Inflammatory macrophage (primary cell): ENCODE measurements at regions not wholly inside any gene's neighbourhood (a gene's known extent, or its start where the extent isn't known, plus 50 kb on each side); places are given as distances from the start of the nearest gene placed in this dataset.
A peak's percentile ranks its signal among the peaks of the same experiment; 100 is the strongest.
"Not testable (repeated sequence)": the region's sequence is repeated elsewhere in the genome, so short reads cannot be mapped to it uniquely, and the experiment has no call there.

Experiments
- DNase-seq, 2 donors: peaks; one replicate each; pipeline ENCODE4 v3.0.0-alpha.2; 2020 to 2022

DNA sequence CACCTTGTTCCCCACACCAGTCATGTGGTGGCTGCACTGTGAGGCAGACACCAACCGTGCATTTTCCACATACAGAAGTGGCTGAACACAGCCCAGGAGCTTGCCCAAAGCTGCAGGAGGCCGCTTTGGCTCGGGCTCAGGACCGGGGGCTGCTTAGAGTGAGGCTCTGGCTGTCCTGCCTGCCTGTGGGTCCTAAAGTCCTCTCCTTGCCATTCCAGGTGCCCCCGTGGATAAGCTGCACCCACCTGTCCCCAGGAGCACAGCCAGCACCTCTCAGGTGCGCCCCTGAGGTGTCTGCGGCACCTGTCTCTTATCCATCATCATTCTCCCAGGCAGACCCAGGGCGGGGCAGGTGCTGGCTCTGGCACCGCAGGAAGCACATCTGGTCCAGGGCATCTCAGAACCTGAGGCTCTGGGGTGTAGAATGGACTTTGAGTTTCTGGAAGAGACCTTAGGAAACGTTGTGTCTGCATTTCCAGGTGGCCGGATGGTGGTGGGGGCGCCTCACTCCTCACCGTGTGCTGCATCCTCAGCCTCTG is 180.5 kb upstream of the ZNF469 start:
- no peak for DNase-seq

DNA sequence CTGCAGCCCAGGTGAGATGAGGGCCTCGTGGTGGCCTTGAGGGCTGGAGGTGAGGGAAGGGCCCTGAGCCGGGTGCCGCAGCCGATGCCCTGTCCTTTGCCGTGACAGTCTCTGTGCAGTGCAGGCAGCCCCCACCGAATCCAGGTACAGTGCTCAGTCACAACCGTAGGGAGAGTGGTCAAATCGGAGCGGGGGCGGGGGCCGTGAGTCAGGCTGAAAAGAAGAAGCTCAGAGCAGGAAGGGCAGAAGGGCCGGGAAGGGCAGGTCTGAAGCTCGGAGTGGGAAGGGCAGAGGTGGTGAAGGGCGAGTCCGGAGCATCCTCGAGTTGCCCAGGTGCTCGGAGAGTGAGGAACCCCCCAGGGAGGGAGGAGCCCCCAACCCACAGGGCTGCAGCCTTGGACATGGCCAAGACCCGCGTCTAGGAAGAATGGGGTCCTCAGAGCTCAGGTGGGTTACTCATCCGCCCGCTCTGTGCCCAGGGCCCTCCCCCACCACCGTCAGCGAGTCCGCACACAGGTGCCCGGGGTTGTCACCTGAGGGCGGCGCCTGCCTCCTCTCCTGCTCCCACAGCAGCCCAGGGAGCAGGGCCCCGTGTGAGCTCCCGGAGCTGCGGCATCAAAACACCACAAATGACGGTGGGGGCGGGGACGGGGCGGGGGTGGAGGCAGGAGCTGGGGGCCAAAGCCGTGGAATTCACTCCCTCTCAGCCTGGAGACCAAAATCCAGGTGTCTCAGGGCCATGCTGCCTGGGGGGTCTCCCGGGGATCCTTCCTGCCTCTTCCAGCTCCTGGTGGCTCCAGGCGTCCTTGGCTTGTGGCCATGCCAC is 179.7 kb upstream of the ZNF469 start:
- DNase-seq, result not testable (repeated sequence)

DNA sequence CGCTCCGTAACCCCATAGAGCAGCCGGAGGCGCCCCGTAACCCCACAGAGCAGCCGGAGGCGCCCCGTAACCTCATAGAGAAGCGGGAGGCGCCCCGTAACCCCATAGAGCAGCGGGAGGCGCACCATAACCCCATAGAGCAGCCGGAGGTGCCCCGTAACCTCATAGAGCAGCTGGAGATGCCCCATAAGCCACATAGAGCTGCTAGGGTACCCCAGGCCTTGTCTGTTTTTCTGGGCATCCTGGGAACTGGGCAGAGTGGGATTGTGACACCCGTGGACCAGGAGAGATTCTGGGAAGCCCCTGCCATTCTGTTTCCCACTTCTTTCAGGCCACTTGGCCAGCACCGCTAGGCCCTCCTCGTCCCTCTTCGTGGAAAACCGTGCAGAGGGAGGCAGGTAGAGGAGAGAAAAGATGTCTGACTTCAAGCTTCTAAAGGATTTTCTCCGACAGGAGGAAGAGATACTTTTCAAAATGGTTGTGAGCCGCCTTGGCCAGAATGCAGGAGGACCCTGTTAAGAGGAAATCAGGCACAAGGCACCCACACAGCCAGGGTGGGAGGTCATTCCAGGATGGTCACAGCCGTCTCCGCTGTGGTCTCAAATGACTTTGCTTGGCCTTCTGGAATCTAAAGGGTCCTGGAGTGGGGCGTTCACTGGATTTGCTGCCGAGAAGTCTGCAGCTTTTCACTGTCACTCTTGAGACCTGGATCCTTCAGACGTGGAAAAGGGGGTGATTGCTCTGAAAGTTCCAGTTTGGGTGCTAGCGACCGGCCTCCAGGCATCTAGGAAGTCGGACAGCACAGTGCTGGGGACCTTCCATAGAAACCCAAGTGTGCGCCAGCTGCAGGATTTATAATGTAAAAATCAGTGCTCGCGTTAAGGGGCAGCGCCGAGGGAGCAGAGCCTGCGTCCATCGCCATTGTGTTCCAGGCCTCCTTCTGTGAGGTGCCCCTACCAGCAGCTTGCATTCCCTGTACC is 178.3 kb upstream of the ZNF469 start:
- DNase-seq, result not testable (repeated sequence)

DNA sequence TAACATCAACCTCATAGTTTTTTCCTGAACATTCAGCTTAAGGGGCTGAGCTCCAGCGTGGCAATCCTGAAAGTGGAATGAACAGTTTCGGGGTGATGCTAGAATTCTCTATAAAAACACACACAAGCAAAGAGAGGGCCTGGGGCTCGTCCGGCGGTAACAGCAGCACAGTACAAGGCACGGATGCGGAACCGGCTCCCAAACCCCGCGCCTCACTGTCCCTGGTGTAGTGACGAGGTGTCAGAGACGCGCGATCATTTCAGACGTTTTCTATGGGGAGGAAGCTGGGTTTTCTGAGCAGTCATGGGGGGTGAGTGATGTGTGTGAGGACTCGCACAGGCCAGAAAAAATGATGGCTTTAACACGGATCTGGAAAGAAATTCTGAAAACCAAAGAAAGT is 177.3 kb upstream of the ZNF469 start:
- DNase-seq, result not testable (repeated sequence)

- not testable (repeated sequence) for DNase-seq
Measured at GRCh38 chr16:88206006-88206405, 176.8 kb upstream of the ZNF469 start.

DNA sequence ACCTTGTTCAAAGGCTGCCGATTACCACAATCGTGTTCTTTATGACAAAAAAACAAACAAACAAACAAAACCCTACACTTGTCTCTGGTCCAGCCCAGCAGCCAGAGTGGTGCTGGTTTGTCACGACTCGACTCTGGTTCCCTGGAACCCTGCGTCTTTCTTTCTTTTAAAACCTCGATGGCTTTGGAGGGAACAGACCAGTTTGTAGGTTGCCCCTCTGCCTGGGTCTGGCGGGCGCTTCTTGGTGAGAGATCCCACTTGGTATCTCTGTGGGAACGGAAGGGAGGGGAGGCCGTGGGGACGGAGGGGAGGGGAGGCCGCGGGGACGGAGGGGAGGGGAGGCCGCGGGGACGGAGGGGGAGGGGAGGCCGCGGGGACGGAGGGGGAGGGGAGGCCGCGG is 176.2 kb upstream of the ZNF469 start:
- DNase-seq, result not testable (repeated sequence)

DNA sequence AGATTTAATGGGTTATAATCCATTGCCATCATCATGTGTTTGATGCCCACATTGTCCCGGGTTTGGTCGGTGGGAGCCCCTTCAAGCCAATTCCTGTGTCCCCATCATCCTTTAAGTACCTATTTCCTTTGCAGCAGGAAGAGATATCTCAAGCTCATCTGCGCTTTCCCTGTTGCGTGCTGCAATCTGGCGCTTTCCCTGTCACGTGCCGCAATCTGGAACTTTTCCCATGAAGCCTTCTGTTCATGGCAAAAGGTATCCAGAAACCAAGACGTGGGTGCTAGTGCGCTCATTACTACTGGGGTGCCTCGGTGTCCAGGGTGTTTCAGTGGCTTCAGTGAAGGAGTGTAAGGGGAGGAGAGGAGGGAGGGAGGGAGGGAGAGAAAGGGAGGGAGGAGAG is 174.6 kb upstream of the ZNF469 start:
- no peak for DNase-seq

DNA sequence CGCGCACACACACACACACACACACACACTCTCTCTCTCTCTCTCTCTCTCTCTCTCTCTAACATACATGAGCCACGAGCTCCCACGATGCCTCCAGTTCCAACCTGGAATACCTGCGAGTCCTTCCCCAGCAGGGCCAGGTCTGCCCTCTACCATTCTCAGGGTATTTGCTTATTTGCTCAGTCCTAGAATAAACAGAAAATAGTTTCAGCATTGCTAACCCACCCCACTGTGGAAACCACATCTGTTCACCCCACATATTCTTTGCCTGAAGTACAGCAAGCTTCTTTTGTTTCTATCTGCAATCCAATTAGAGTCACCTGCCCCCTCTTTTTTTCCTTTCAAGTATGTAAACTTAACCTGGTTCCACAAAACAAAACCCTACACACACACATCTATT is 174.0 kb upstream of the ZNF469 start:
- DNase-seq, result not testable (repeated sequence)

DNA sequence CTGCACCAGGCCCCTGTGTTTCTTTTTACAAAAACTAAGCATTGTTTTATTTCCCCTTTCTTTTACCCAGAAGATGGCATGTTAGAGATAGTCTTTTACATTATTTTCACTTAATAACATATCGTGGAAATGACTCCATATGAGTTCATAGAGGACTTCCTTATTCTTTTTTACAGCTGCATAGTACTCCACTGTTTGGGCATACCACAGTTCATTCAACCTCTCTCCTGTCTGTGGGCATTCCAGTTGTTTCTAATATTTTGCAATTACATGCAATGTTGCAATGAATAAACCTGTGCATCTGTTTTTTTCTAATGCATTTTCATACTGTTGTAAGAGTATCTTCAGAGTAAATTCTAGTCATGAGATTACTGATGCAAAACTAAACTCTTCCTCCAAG is 173.2 kb upstream of the ZNF469 start:
- not testable (repeated sequence) for DNase-seq

DNA sequence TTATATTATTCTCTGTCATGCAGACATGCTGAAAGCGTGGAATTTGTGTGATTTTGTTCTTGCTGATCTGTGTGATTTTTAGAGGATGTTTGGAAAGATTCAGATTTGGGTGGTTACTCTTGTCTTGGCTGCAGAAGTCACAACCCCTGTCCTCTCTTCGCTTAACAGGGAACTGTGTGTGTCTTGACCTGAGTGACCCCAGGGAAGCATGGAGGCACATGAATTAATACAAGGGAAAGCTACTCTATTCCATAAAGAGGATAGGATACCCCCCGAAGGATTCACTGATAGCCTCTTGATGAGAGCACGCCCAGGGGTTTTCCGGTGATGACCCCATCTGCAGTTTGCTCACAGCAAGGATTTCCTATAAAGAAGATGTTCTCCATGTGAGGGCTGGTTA is 168.8 kb upstream of the ZNF469 start:
- DNase-seq, result not testable (repeated sequence)

DNA sequence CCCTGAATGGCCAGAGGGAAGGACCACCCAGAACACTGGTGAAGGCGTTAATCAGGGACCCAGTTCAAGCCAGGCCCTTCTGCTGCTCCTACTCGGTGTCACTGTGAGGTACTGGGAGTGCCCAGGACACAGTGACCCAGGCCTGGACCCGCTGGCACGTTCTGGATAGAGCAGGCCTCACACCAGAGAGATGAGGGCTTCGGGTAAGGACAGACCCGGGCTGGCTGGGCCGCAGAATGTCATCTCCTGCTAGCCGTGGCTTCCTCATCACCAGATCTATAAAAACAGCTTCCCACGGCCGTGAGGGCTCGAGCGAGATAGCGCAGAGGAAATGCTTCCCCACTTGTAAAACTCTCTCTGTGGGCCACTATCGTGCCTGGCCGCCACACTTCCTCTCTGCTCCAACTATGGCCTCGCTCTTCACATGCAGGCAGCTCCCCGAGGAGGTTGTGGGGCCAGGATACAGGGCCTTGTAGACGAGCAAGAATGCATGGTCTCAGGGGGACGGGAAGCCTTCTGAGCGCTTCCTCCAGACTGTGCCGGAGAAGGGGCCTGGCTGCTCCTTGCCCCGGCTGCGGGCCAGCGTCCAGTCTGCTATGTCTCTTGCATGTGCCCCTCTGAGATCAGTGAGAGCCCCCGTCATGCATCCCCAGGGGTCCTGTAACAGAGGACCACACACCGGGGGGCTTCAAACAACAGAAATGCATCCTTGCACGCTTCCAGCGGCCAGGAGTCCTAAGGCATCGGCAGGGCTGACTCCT is 161.6 kb upstream of the ZNF469 start:
- DNase-seq, result peak in 1 of 2 donors; percentile 10

DNA sequence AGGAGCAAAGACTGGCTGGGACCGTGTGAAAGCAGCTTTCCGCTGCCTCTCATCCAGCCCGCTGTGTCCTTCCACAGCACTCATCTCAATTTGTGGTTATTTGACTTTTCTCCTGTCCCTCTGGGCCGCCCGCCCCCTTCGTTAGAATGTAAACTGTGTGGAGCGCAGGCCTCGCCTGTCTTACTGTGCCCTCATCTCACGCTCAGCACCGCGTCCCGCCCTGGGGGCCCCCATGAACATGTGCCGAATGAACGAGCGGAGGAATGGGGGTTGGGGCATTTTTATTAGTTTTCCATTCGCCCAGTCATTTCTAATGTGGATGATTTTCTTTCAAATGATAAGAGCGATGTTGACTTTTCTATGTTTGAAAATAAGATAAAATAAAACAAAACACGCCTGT is 159.1 kb upstream of the ZNF469 start:
- DNase-seq, result not testable (repeated sequence)

DNA sequence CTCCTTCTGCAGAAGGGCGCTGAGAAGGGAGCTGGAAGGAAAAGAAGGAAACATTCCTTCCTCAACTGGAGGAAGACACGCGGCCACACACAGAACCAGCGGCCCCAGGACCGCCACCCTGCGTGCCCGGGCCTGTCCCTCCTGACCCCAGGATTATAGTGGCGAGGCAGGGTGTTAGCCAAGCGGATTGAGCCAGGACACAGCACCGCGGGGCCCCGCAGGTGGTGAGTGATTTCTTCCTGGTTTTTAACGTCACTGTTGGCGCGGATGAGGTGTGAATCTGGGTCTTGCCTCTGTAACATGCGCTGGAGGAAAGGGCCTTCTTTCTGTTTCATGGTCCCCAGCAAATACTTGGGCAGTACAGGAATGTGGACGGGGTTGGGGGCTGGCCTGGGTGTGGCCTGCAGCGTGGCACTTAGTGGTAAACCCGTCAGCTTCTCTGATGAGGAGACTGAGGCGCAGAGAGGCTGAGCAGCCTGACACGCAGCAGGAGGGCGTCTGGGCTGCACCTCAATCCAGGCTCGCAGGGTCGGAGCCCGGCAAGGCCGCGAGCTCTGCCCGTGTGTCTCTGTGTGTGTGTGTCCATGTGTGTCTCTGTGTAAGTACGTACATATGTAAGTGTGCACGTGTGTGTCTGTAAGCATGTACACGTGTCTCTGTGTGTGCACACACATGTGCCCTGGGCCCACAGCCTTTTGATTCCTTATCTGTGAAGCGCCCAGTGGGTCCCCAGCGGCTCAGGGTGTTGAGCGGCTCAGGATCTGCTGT is 158.4 kb upstream of the ZNF469 start:
- not testable (repeated sequence) for DNase-seq

DNA sequence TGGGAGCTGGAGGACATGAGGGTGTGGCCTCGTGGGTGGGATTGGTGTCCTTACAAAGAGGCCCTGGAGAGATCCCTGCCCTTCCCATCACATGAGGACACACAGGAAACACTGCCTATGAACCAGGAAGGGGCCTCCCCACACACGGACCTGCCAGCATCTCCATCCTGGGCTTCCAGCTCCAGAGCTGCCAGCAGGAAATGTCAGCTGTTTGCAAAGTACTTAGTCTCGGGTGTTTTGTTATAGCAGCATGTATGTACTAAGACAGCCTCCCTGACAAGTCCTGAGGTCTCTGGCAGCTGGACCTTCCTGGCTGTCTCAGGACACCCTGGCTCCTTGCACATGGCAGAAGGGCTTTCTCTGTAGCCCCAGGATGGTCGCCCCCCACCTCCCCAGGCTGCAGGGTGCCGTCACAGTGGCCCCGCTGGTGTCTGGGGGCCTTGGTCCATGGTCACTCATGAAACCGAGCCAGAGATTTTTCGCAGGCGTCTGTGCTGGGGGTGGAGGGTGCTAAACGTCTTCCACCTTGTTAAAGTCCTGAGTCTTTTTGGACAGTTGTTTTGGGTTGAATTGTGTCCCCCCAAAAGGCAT is 157.0 kb upstream of the ZNF469 start:
- not testable (repeated sequence) for DNase-seq

- DNase-seq, result not testable (repeated sequence)
Measured at GRCh38 chr16:88226302-88226701, 156.5 kb upstream of the ZNF469 start.

GRCh38 chr16:88227026-88227721 is 155.6 kb upstream of the ZNF469 start:
- DNase-seq, result not testable (repeated sequence)

- not testable (repeated sequence) for DNase-seq
Measured at GRCh38 chr16:88227722-88228482, 154.9 kb upstream of the ZNF469 start.

DNA sequence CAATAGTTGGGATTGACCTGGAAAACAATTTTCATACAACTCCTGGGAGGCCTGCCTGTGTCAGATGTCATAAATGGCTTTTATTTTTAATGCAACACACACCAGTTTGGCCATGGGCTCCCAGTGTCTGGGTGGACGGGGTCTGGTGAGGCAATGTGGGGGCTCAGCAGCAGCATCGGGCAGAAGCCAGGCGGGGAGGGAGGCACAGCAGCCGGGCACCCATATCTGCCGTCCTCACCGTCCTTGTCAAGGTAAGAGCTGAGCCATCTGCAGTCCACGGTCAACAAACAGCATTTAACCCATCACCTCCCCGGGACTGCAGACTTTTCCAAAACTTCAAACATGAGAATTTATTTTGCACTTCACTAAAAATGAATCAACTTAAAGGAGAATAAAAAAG is 154.0 kb upstream of the ZNF469 start:
- not testable (repeated sequence) for DNase-seq

- DNase-seq, result not testable (repeated sequence)
Measured at GRCh38 chr16:88229710-88230109, 153.0 kb upstream of the ZNF469 start.
